Kidney epithelial cell (primary cell): ENCODE measurements at regions not wholly inside any gene's neighbourhood (a gene's known extent, or its start where the extent isn't known, plus 50 kb on each side); places are given as distances from the start of the nearest gene placed in this dataset.

Experiments
- DNase-seq: peaks from one replicate; pipeline ENCODE4 v3.0.0-alpha.2; 2010; ENCODE audit warnings: low read depth
- H3K27me3 ChIP-seq: 2 replicates; pipeline ENCODE4 v1.6.0; 2011; ENCODE audit warnings: low read length; ENCODE audit not compliant: control insufficient read depth, insufficient read depth
- H3K36me3 ChIP-seq: 2 replicates; pipeline ENCODE4 v1.5.1; 2011; ENCODE audit warnings: low read length; ENCODE audit not compliant: control insufficient read depth, insufficient read depth
- H3K4me3 ChIP-seq: 2 replicates; pipeline ENCODE4 v1.5.1; 2011; ENCODE audit warnings: low read depth, mild to moderate bottlenecking, control low read depth, low read length
- CTCF ChIP-seq: IDR thresholded peaks from 2 replicates; pipeline ENCODE4 v1.5.1; 2011; ENCODE audit warnings: mild to moderate bottlenecking, moderate library complexity, low read length, control low read depth, inconsistent platforms; ENCODE audit not compliant: insufficient read depth, poor library complexity, severe bottlenecking

DNA sequence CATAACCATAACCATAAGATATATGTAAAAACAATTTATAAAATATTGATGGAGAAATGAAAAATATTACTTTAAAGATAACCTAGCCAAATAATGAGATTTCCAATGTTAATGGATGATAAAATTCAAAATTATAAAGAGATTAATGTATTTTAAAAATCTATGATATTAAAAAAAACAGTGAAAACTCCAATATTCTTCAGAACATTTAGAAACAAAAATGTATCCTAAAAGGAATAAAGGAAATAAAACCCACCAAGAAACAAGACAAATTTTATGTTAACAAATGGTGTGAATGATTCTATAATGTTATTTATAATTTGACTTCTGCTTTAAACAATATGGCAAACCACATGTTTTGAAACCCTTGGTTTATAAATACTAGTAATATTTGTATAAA is 1587.8 kb downstream of the PCDH9 start:
- Histone ChIP-seq H3K4me3 (no peak overlapping the region), H3K27me3 (no peaks in the 10 kb centered on the region), H3K36me3 (no peaks in the 10 kb centered on the region)
- TF ChIP-seq CTCF: no peak
- DNase-seq: no peak

GRCh38 chr13:65638572-65639168 is 1591.5 kb downstream of the PCDH9 start:
- Histone ChIP-seq H3K4me3 (no peak overlapping the region), H3K36me3 (no peaks in the 10 kb centered on the region), H3K27me3 (no peaks in the 10 kb centered on the region)
- DNase-seq: no peak
- TF ChIP-seq CTCF: peak; percentile 74

GRCh38 chr13:65633806-65634205 is 1596.3 kb downstream of the PCDH9 start:
- Histone ChIP-seq H3K36me3 (no peaks in the 10 kb centered on the region), H3K4me3 (no peak overlapping the region), H3K27me3 (no peaks in the 10 kb centered on the region)
- no peak for TF ChIP-seq CTCF
- no peak for DNase-seq

GRCh38 chr13:65631078-65631477 is 1599.1 kb downstream of the PCDH9 start:
- H3K4me3 ChIP-seq: no peak overlapping the region
- no peaks in the 10 kb centered on the region for H3K36me3 ChIP-seq
- no peaks in the 10 kb centered on the region for H3K27me3 ChIP-seq
- TF ChIP-seq CTCF: no peak
- DNase-seq: no peak

GRCh38 chr13:65629926-65630325 is 1600.2 kb downstream of the PCDH9 start:
- no peaks in the 10 kb centered on the region for H3K36me3 ChIP-seq
- TF ChIP-seq CTCF: no peak
- H3K27me3 ChIP-seq: no peaks in the 10 kb centered on the region
- no peak overlapping the region for H3K4me3 ChIP-seq
- DNase-seq: no peak

- Histone ChIP-seq H3K36me3 (no peaks in the 10 kb centered on the region), H3K4me3 (no peak overlapping the region), H3K27me3 (no peaks in the 10 kb centered on the region)
- DNase-seq: no peak
- no peak for TF ChIP-seq CTCF
Observed at GRCh38 chr13:65623148-65623547, 1607.0 kb downstream of the PCDH9 start.
